Testis (tissue), 2 donors: ENCODE measurements at regions not wholly inside any gene's neighbourhood (a gene's known extent, or its start where the extent isn't known, plus 50 kb on each side); places are given as distances from the start of the nearest gene placed in this dataset.

Source experiments
- DNase-seq: peaks from one replicate; pipeline ENCODE4 v3.0.0-alpha.2; 2019
- H3K27ac ChIP-seq, 2 donors: fragments of 200-600 bp; sonication (generic); one replicate each; pipeline ENCODE4 v1.5.1; 2019
- H3K27me3 ChIP-seq: fragments of 200-600 bp; sonication (generic); one replicate; pipeline ENCODE4 v1.5.1; 2019
- H3K36me3 ChIP-seq: fragments of 200-600 bp; sonication (generic); one replicate; pipeline ENCODE4 v1.5.1; 2017; ENCODE audit warnings: low read depth; ENCODE audit errors: missing control alignments
- H3K4me1 ChIP-seq: fragments of 200-600 bp; sonication (generic); one replicate; pipeline ENCODE4 v1.5.1; 2019
- H3K4me3 ChIP-seq, 2 donors: fragments of 200-600 bp; sonication (generic); one replicate each; pipeline ENCODE4 v1.5.1; 2017 to 2019
- H3K9me3 ChIP-seq: fragments of 200-600 bp; sonication (generic); one replicate; pipeline ENCODE4 v1.5.1; 2017
- POLR2A ChIP-seq: fragments of 450-650 bp; IDR thresholded peaks from one replicate; pipeline ENCODE4 v1.6.1; 2017; ENCODE audit warnings: antibody characterized with exemption, mild to moderate bottlenecking, moderate library complexity
- WGBS, 2 donors: methylation state at CpG; one replicate each; pipeline ENCODE4 v1.1.5; 2018; 5-methylcytosine and 5-hydroxymethylcytosine counted together
- intact Hi-C: fragments of 100-400 bp; cut with DNase I; formaldehyde crosslinking; loops from one replicate; pipeline ENCODE4 v1.15.1; 2023; ENCODE audit warnings: low total_unique reads
- TF ChIP-seq, protein P1 (sequence below), 3 experiments: fragments of 450-650 bp in 2 of 3; fragments of 200-600 bp in 1 of 3; sonication (generic) in 1 of 3; IDR thresholded peaks; one replicate each; pipeline ENCODE4 v1.5.1; 2016 to 2019; ENCODE audit warnings: antibody characterized with exemption in 3 of 3, mild to moderate bottlenecking in 2 of 3, moderate library complexity in 1 of 3

DNA sequence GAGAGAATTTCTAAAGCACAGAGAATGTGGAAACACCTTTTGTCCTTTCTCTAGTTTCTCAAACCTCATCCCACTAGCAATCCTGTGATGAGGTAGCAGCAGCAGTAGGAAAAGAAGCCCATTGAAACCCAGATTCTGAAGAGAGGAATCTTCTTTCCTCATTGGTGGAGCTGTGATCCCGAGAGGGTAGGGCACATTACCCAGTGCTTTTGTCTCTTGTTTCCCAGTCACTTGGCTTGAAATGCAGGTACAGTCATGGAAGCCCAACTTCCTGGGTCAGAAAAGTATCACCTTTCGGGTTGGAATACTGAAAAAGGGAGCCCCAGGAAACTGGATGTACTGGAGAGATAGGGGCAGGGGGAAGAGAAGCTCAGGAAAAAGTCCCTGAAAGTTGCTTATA, 417.4 kb downstream of the TBC1D32 start:
- Histone ChIP-seq H3K27me3 (no peaks in the 10 kb centered on the region), H3K4me3 (no peak overlapping the region), H3K4me1 (no peaks in the 10 kb centered on the region), H3K9me3 (no peaks in the 10 kb centered on the region), H3K36me3 (no peaks in the 10 kb centered on the region), H3K27ac (no peak overlapping the region)
- WGBS, 2 donors: 68 to 73% methylated on average over 2 of the region's 2 CpGs
- intact Hi-C loops: no loop called here
- TF ChIP-seq, protein P1, sequence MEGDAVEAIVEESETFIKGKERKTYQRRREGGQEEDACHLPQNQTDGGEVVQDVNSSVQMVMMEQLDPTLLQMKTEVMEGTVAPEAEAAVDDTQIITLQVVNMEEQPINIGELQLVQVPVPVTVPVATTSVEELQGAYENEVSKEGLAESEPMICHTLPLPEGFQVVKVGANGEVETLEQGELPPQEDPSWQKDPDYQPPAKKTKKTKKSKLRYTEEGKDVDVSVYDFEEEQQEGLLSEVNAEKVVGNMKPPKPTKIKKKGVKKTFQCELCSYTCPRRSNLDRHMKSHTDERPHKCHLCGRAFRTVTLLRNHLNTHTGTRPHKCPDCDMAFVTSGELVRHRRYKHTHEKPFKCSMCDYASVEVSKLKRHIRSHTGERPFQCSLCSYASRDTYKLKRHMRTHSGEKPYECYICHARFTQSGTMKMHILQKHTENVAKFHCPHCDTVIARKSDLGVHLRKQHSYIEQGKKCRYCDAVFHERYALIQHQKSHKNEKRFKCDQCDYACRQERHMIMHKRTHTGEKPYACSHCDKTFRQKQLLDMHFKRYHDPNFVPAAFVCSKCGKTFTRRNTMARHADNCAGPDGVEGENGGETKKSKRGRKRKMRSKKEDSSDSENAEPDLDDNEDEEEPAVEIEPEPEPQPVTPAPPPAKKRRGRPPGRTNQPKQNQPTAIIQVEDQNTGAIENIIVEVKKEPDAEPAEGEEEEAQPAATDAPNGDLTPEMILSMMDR (IDR thresholded peaks at IDR 0.05): no peak
- TF ChIP-seq POLR2A: no peak
- DNase-seq: no peak

DNA sequence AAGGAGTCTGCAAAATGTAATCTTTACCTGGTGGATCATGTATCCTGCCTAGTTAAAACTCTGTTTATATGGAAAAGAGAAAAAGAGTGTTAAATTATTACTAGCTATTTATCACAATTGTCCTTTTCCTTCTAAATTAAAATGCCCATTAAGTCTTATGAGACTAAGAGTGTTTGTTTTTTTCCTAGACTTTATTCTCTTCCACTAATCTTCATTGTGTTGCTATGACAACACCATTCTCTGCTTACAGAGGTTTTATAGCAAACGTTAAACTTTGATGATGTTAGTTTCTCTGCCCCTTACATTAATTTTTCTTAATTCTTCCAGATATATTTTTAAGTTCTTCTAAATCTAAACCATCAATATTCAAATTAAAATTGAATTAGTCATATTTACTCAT, 420.8 kb downstream of the TBC1D32 start:
- Histone ChIP-seq H3K27ac (no peak overlapping the region), H3K4me3 (no peak overlapping the region), H3K36me3 (no peaks in the 10 kb centered on the region), H3K4me1 (no peaks in the 10 kb centered on the region), H3K27me3 (no peaks in the 10 kb centered on the region), H3K9me3 (no peaks in the 10 kb centered on the region)
- intact Hi-C loops: no loop called here
- WGBS, 2 donors: 53 to 60% methylated on average over 1 of the region's 1 CpG
- DNase-seq: no peak
- TF ChIP-seq, protein P1 (IDR thresholded peaks at IDR 0.05): no peak
- no peak for TF ChIP-seq POLR2A

DNA sequence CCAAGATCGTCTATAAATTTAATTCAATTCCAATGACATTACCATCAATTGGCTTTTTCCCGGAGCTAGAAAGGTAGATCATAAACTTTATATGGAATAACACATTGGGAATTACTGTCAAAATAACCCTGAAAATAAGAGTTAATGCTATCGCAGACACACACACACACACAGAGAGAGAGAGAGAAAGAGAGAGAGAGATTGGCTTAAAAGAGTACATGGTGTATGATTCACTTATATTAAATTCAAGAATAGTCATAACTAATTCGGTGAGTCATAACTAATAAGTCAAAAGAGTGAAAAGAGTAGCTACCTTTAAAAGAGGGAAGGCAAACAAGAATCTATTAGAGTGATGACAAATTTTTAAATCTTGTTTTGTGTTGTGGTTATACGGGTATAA, 425.5 kb downstream of the TBC1D32 start:
- no peaks in the 10 kb centered on the region for H3K9me3 ChIP-seq
- TF ChIP-seq POLR2A: no peak
- TF ChIP-seq, protein P1 (IDR thresholded peaks at IDR 0.05): no peak
- intact Hi-C loops: no loop called here
- no peaks in the 10 kb centered on the region for H3K27me3 ChIP-seq
- 88% methylated on average over 5 of the region's 5 CpGs for WGBS, 2 donors
- DNase-seq: no peak
- H3K27ac ChIP-seq: no peak overlapping the region
- no peaks in the 10 kb centered on the region for H3K4me1 ChIP-seq
- no peak overlapping the region for H3K4me3 ChIP-seq
- no peaks in the 10 kb centered on the region for H3K36me3 ChIP-seq

GRCh38 chr6:120903836-120904235, 430.4 kb downstream of the TBC1D32 start:
- intact Hi-C loops: no loop called here
- no peak for DNase-seq
- H3K27ac ChIP-seq: no peak overlapping the region
- TF ChIP-seq POLR2A: no peak
- TF ChIP-seq, protein P1 (IDR thresholded peaks at IDR 0.05): no peak
- no peak overlapping the region for H3K4me3 ChIP-seq
- H3K9me3 ChIP-seq: no peaks in the 10 kb centered on the region
- 43 to 76% methylated on average over 2 of the region's 2 CpGs for WGBS, 2 donors
- H3K36me3 ChIP-seq: no peaks in the 10 kb centered on the region
- H3K4me1 ChIP-seq: no peaks in the 10 kb centered on the region
- H3K27me3 ChIP-seq: no peaks in the 10 kb centered on the region

- no peak for DNase-seq
- intact Hi-C loops: no loop called here
These were observed 434.3 kb downstream of the TBC1D32 start for GRCh38 chr6:120899932-120900331.

More at GRCh38 chr6:120899932-120900331, 434.3 kb downstream of the TBC1D32 start:
- Histone ChIP-seq H3K4me3 (no peak overlapping the region), H3K4me1 (no peaks in the 10 kb centered on the region), H3K36me3 (no peaks in the 10 kb centered on the region), H3K9me3 (no peaks in the 10 kb centered on the region), H3K27ac (no peak overlapping the region), H3K27me3 (no peaks in the 10 kb centered on the region)
- TF ChIP-seq, protein P1 (IDR thresholded peaks at IDR 0.05): no peak
- no peak for TF ChIP-seq POLR2A
